ENCODE measurements at regions not wholly inside any gene's neighbourhood (a gene's known extent, or its start where the extent isn't known, plus 50 kb on each side); places are given as distances from the start of the nearest gene placed in this dataset.
"Not testable (repeated sequence)": the region's sequence is repeated elsewhere in the genome, so short reads cannot be mapped to it uniquely, and the experiment has no call there.

- H3K36me3 ChIP-seq (ENCODE audit: control insufficient read depth, insufficient read depth, low read length), result no peaks in the 10 kb centered on the region
- Mint-ChIP-seq H3K9me3 (peaks cover 0 to 5% (median 1%) of the 10 kb centered on the region in 7 donors), H3K4me3 (no peak overlapping the region), H3K27me3 (peaks cover 8% of the 10 kb centered on the region), H3K36me3 (no peaks in the 10 kb centered on the region), H3K27ac (peak overlapping the region in 1 of 3 donors; percentile 76), H3K4me1 (no peaks in the 10 kb centered on the region)
- H3K27me3 ChIP-seq (ENCODE audit: control insufficient read depth, insufficient read depth, low read length), result peaks cover 2% of the 10 kb centered on the region
- H3K27ac ChIP-seq (ENCODE audit: insufficient read depth, low read length, poor library complexity, severe bottlenecking), result no peak overlapping the region
- DNase-seq (no peak), ATAC-seq (ENCODE audit: low read depth in 2 of 2) (no peak)
- H3K9me3 ChIP-seq (ENCODE audit: control insufficient read depth in 2 of 2, low read length in 2 of 2), result no peaks in the 10 kb centered on the region
- H3K4me3 ChIP-seq (ENCODE audit: low read depth, low read length), result no peak overlapping the region
- H3K4me1 ChIP-seq (ENCODE audit: control insufficient read depth, insufficient read depth, low read length, poor library complexity, severe bottlenecking), result no peaks in the 10 kb centered on the region
These were observed 162.0 kb upstream of the RMP24 start for GRCh38 chr18:35810520-35810919.

DNA sequence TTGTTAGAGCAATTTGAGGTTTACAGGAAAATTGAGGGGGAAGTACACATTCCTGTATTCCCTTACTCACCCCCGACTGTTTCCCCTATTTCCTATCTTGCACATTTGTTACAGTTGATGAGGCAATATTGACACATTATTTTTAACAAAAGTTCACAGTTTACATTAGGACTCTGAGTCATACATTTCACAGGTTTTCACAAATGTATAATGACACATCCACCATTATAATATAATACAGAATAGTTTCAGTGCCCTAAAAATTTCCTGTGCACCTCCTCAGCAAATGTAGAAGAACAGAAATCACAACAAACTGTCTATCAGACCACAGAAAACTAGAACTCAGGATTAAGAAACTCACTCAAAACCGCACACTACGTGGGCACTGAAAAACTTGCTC is 160.6 kb upstream of the RMP24 start:
- H3K4me3 Mint-ChIP-seq, result no peak overlapping the region
- no peak overlapping the region for H3K27ac Mint-ChIP-seq
- H3K4me1 Mint-ChIP-seq, result no peaks in the 10 kb centered on the region
- Histone ChIP-seq H3K9me3 (ENCODE audit: control insufficient read depth in 2 of 2, low read length in 2 of 2) (no peaks in the 10 kb centered on the region), H3K36me3 (ENCODE audit: control insufficient read depth, insufficient read depth, low read length) (no peaks in the 10 kb centered on the region), H3K4me3 (ENCODE audit: low read depth, low read length) (no peak overlapping the region), H3K27ac (ENCODE audit: insufficient read depth, low read length, poor library complexity, severe bottlenecking) (no peak overlapping the region), H3K27me3 (ENCODE audit: control insufficient read depth, insufficient read depth, low read length) (peaks cover 2% of the 10 kb centered on the region), H3K4me1 (ENCODE audit: control insufficient read depth, insufficient read depth, low read length, poor library complexity, severe bottlenecking) (no peaks in the 10 kb centered on the region)
- no peak for DNase-seq
- peaks cover 4% of the 10 kb centered on the region for H3K27me3 Mint-ChIP-seq
- H3K36me3 Mint-ChIP-seq, result no peaks in the 10 kb centered on the region
- H3K9me3 Mint-ChIP-seq, result peaks cover 0 to 5% (median 1%) of the 10 kb centered on the region in 7 donors
- ATAC-seq (ENCODE audit: low read depth in 2 of 2), result no peak

- not testable (repeated sequence) for H3K36me3 ChIP-seq (ENCODE audit: control insufficient read depth, insufficient read depth, low read length); H3K9me3 Mint-ChIP-seq; H3K4me1 ChIP-seq (ENCODE audit: control insufficient read depth, insufficient read depth, low read length, poor library complexity, severe bottlenecking); H3K27me3 ChIP-seq (ENCODE audit: control insufficient read depth, insufficient read depth, low read length); H3K4me3 Mint-ChIP-seq; DNase-seq; ATAC-seq (ENCODE audit: low read depth in 2 of 2); H3K27me3 Mint-ChIP-seq; H3K27ac Mint-ChIP-seq; H3K27ac ChIP-seq (ENCODE audit: insufficient read depth, low read length, poor library complexity, severe bottlenecking); H3K4me3 ChIP-seq (ENCODE audit: low read depth, low read length); H3K36me3 Mint-ChIP-seq; H3K4me1 Mint-ChIP-seq; H3K9me3 ChIP-seq (ENCODE audit: control insufficient read depth in 2 of 2, low read length in 2 of 2)
These were observed 157.5 kb upstream of the RMP24 start for GRCh38 chr18:35815011-35815410.

- no peaks in the 10 kb centered on the region for H3K4me1 Mint-ChIP-seq
- Histone ChIP-seq H3K4me3 (ENCODE audit: low read depth, low read length) (no peak overlapping the region), H3K27ac (ENCODE audit: insufficient read depth, low read length, poor library complexity, severe bottlenecking) (no peak overlapping the region), H3K27me3 (ENCODE audit: control insufficient read depth, insufficient read depth, low read length) (no peaks in the 10 kb centered on the region), H3K36me3 (ENCODE audit: control insufficient read depth, insufficient read depth, low read length) (no peaks in the 10 kb centered on the region), H3K4me1 (ENCODE audit: control insufficient read depth, insufficient read depth, low read length, poor library complexity, severe bottlenecking) (no peaks in the 10 kb centered on the region), H3K9me3 (ENCODE audit: control insufficient read depth in 2 of 2, low read length in 2 of 2) (no peaks in the 10 kb centered on the region)
- H3K36me3 Mint-ChIP-seq, result no peaks in the 10 kb centered on the region
- H3K9me3 Mint-ChIP-seq, result peaks cover 0 to 5% (median 0%) of the 10 kb centered on the region in 7 donors
- ATAC-seq (ENCODE audit: low read depth in 2 of 2), result no peak
- DNase-seq, result no peak
- no peak overlapping the region for H3K4me3 Mint-ChIP-seq
- peaks cover under 1% of the 10 kb centered on the region for H3K27me3 Mint-ChIP-seq
- no peak overlapping the region for H3K27ac Mint-ChIP-seq
These were observed 156.5 kb upstream of the RMP24 start for GRCh38 chr18:35816003-35816402.

DNA sequence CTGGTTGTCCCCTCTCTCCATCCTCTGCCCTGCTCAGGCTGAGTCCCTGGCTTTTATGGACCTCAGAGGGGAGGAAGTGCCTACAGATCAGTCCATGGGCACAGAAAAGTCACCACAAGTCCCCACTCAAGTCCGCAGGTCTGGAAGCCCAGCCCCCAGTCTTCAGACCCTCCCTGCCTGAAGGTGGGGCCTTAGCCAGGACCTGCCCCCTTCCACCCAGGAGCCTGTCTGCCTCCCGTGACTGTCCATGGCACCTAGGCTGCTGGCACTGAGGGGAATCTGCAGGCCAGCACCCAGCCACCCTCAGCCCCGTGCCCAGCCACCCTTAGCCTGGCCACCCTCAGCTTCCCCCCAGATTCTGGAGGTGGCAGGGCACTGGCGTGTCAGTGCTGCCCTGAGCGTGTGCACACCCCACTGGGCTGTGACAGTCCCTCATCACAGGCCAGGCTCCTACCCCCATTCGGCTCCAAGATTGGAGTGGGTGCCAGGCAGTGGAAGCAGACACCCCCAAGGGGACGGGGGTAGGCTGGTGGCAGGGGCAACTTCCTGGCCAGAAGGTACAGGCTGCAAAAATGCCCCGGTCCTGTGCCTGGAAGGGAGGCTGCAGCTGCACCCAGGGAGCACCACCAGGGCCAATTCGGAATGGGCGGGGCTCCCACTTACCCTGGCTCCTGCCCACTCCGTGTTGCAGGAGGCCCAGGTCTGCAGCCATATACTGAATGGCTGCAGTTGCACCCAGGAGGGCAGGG is 154.7 kb upstream of the RMP24 start:
- H3K4me1 ChIP-seq (ENCODE audit: control insufficient read depth, insufficient read depth, low read length, poor library complexity, severe bottlenecking), result no peaks in the 10 kb centered on the region
- Mint-ChIP-seq H3K27ac (no peak overlapping the region), H3K36me3 (no peaks in the 10 kb centered on the region), H3K4me1 (no peaks in the 10 kb centered on the region), H3K4me3 (no peak overlapping the region), H3K27me3 (no peaks in the 10 kb centered on the region), H3K9me3 (peaks cover 0 to 5% (median 0%) of the 10 kb centered on the region in 7 donors)
- no peaks in the 10 kb centered on the region for H3K9me3 ChIP-seq (ENCODE audit: control insufficient read depth in 2 of 2, low read length in 2 of 2)
- H3K36me3 ChIP-seq (ENCODE audit: control insufficient read depth, insufficient read depth, low read length), result no peaks in the 10 kb centered on the region
- H3K4me3 ChIP-seq (ENCODE audit: low read depth, low read length), result no peak overlapping the region
- no peak for ATAC-seq (ENCODE audit: low read depth in 2 of 2)
- DNase-seq, result no peak
- H3K27me3 ChIP-seq (ENCODE audit: control insufficient read depth, insufficient read depth, low read length), result no peaks in the 10 kb centered on the region
- H3K27ac ChIP-seq (ENCODE audit: insufficient read depth, low read length, poor library complexity, severe bottlenecking), result no peak overlapping the region

DNA sequence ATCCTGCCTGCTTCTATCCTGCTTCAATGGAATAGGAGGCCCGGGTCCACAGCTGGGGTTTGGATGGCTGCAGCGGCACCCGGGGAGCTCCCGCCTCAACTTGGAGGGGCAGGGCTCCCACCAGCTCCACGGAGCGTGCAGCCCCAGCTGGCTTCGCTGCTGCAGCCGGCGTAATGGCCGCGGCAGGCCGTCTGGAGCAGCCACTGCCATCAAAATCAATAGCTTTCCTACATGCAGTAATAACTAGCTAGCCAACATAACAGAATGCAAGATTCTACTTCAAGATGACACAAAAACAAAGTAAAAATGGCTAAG is 154.2 kb upstream of the RMP24 start:
- Histone ChIP-seq H3K4me3 (ENCODE audit: low read depth, low read length) (no peak overlapping the region), H3K4me1 (ENCODE audit: control insufficient read depth, insufficient read depth, low read length, poor library complexity, severe bottlenecking) (no peaks in the 10 kb centered on the region), H3K9me3 (ENCODE audit: control insufficient read depth in 2 of 2, low read length in 2 of 2) (no peaks in the 10 kb centered on the region), H3K36me3 (ENCODE audit: control insufficient read depth, insufficient read depth, low read length) (no peaks in the 10 kb centered on the region), H3K27ac (ENCODE audit: insufficient read depth, low read length, poor library complexity, severe bottlenecking) (no peak overlapping the region), H3K27me3 (ENCODE audit: control insufficient read depth, insufficient read depth, low read length) (no peaks in the 10 kb centered on the region)
- DNase-seq, result no peak
- Mint-ChIP-seq H3K9me3 (peaks cover 0 to 5% (median 0%) of the 10 kb centered on the region in 7 donors), H3K4me3 (no peak overlapping the region), H3K4me1 (no peaks in the 10 kb centered on the region), H3K27ac (no peak overlapping the region), H3K27me3 (no peaks in the 10 kb centered on the region), H3K36me3 (no peaks in the 10 kb centered on the region)
- no peak for ATAC-seq (ENCODE audit: low read depth in 2 of 2)

- no peaks in the 10 kb centered on the region for H3K36me3 Mint-ChIP-seq
- H3K4me1 Mint-ChIP-seq, result no peaks in the 10 kb centered on the region
- H3K4me3 Mint-ChIP-seq, result no peak overlapping the region
- H3K27ac Mint-ChIP-seq, result no peak overlapping the region
- H3K27ac ChIP-seq (ENCODE audit: insufficient read depth, low read length, poor library complexity, severe bottlenecking), result no peak overlapping the region
- no peaks in the 10 kb centered on the region for H3K4me1 ChIP-seq (ENCODE audit: control insufficient read depth, insufficient read depth, low read length, poor library complexity, severe bottlenecking)
- H3K9me3 ChIP-seq (ENCODE audit: control insufficient read depth in 2 of 2, low read length in 2 of 2), result no peaks in the 10 kb centered on the region
- peaks cover 6% of the 10 kb centered on the region for H3K27me3 Mint-ChIP-seq
- H3K4me3 ChIP-seq (ENCODE audit: low read depth, low read length), result no peak overlapping the region
- no peaks in the 10 kb centered on the region for H3K9me3 Mint-ChIP-seq
- ATAC-seq (ENCODE audit: low read depth in 2 of 2) (no peak), DNase-seq (no peak)
- no peaks in the 10 kb centered on the region for H3K36me3 ChIP-seq (ENCODE audit: control insufficient read depth, insufficient read depth, low read length)
- no peaks in the 10 kb centered on the region for H3K27me3 ChIP-seq (ENCODE audit: control insufficient read depth, insufficient read depth, low read length)
These were observed 150.1 kb upstream of the RMP24 start for GRCh38 chr18:35822413-35822812.

GRCh38 chr18:35826477-35826876 is 146.0 kb upstream of the RMP24 start:
- Histone ChIP-seq H3K9me3 (ENCODE audit: control insufficient read depth in 2 of 2, low read length in 2 of 2) (peaks cover 0 to 5% of the 10 kb centered on the region in 2 experiments), H3K27me3 (ENCODE audit: control insufficient read depth, insufficient read depth, low read length) (no peaks in the 10 kb centered on the region), H3K27ac (ENCODE audit: insufficient read depth, low read length, poor library complexity, severe bottlenecking) (no peak overlapping the region), H3K4me1 (ENCODE audit: control insufficient read depth, insufficient read depth, low read length, poor library complexity, severe bottlenecking) (no peaks in the 10 kb centered on the region), H3K4me3 (ENCODE audit: low read depth, low read length) (no peak overlapping the region), H3K36me3 (ENCODE audit: control insufficient read depth, insufficient read depth, low read length) (no peaks in the 10 kb centered on the region)
- H3K9me3 Mint-ChIP-seq, result peaks cover 0 to 9% (median under 1%) of the 10 kb centered on the region in 7 donors
- ATAC-seq (ENCODE audit: low read depth in 2 of 2), result no peak
- H3K36me3 Mint-ChIP-seq, result no peaks in the 10 kb centered on the region
- peaks cover 12% of the 10 kb centered on the region for H3K27me3 Mint-ChIP-seq
- H3K27ac Mint-ChIP-seq, result no peak overlapping the region
- no peak for DNase-seq
- no peak overlapping the region for H3K4me3 Mint-ChIP-seq
- H3K4me1 Mint-ChIP-seq, result no peaks in the 10 kb centered on the region

Measured in CD4-positive, CD25-positive, alpha-beta regulatory T cell (primary cell).